Keratinocyte (primary cell): ENCODE measurements at regions not wholly inside any gene's neighbourhood (a gene's known extent, or its start where the extent isn't known, plus 50 kb on each side); places are given as distances from the start of the nearest gene placed in this dataset.

ENCODE experiments used
- DNase-seq: peaks from one replicate; pipeline ENCODE4 v3.0.0-alpha.2; 2011; ENCODE audit warnings: low read depth, missing footprints, low spot score
- FAIRE-seq: peaks from 2 replicates; lab custom pipeline; 2011; peaks lifted over from hg19 to GRCh38; lab: Jason Lieb, UNC
- H2AFZ ChIP-seq: 2 replicates; pipeline ENCODE4 v1.6.0; 2012; ENCODE audit warnings: low read length, control low read depth, inconsistent platforms; ENCODE audit not compliant: control insufficient read depth
- H3K27ac ChIP-seq: 2 replicates; pipeline ENCODE4 v1.5.1; 2011; ENCODE audit warnings: low read length; ENCODE audit not compliant: control insufficient read depth, insufficient read depth
- H3K27me3 ChIP-seq: 3 replicates; pipeline ENCODE4 v1.6.0; 2011; ENCODE audit warnings: low read length; ENCODE audit not compliant: control insufficient read depth, insufficient read depth; ENCODE audit errors: extremely low read depth
- H3K36me3 ChIP-seq, 2 experiments: 2 replicates in 1 of 2; 3 replicates in 1 of 2; pipeline ENCODE4 v1.5.1; 2011; ENCODE audit warnings: low read length in 2 of 2, mild to moderate bottlenecking in 1 of 2; ENCODE audit not compliant: control insufficient read depth in 2 of 2, insufficient read depth in 2 of 2; ENCODE audit errors: extremely low read depth in 1 of 2
- H3K4me1 ChIP-seq: 3 replicates; pipeline ENCODE4 v1.5.1; 2011; ENCODE audit warnings: low read length; ENCODE audit not compliant: control insufficient read depth, insufficient read depth; ENCODE audit errors: extremely low read depth
- H3K4me2 ChIP-seq: 3 replicates; pipeline ENCODE4 v1.6.0; 2011; ENCODE audit warnings: low read depth, low read length; ENCODE audit not compliant: control insufficient read depth, insufficient read depth; ENCODE audit errors: extremely low read depth
- H3K4me3 ChIP-seq, 3 experiments: fragments of 200-600 bp in 1 of 3; sonication (generic) in 1 of 3; 2 replicates in 2 of 3; 3 replicates in 1 of 3; pipeline ENCODE4 v1.5.1; 2011 to 2016; ENCODE audit warnings: low read length in 3 of 3, mild to moderate bottlenecking in 3 of 3, control low read depth in 2 of 3, inconsistent platforms in 1 of 3, low read depth in 1 of 3, mixed read lengths in 1 of 3, mixed run types in 1 of 3, moderate library complexity in 1 of 3; ENCODE audit not compliant: control insufficient read depth in 2 of 3, insufficient read depth in 2 of 3; ENCODE audit errors: extremely low read depth in 1 of 3
- H3K79me2 ChIP-seq: 2 replicates; pipeline ENCODE4 v1.6.0; 2012; ENCODE audit warnings: low read length; ENCODE audit not compliant: control insufficient read depth, insufficient read depth
- H3K9ac ChIP-seq: 3 replicates; pipeline ENCODE4 v1.6.0; 2011; ENCODE audit warnings: low read length; ENCODE audit not compliant: control insufficient read depth, insufficient read depth; ENCODE audit errors: extremely low read depth
- H3K9me1 ChIP-seq: 3 replicates; pipeline ENCODE4 v1.6.0; 2011; ENCODE audit warnings: low read length; ENCODE audit not compliant: control insufficient read depth, insufficient read depth; ENCODE audit errors: extremely low read depth
- H3K9me3 ChIP-seq: 2 replicates; pipeline ENCODE4 v1.5.1; 2012; ENCODE audit warnings: low read depth, low read length; ENCODE audit not compliant: control insufficient read depth
- H4K20me1 ChIP-seq: 3 replicates; pipeline ENCODE4 v1.6.0; 2011; ENCODE audit warnings: low read length; ENCODE audit not compliant: control insufficient read depth, insufficient read depth; ENCODE audit errors: extremely low read depth
- EZH2 ChIP-seq: IDR thresholded peaks from one replicate; pipeline ENCODE4 v1.6.1; 2012; ENCODE audit warnings: inconsistent platforms, mild to moderate bottlenecking, low read length, moderate library complexity
- dilution Hi-C: fragments of 300-500 bp; cut with MboI; formaldehyde crosslinking; loops from one replicate; pipeline ENCODE4 v1.7.0; 2020; ENCODE audit warnings: low sequenced_read_pairs; ENCODE audit not compliant: extremely low pct_ligation_motif_present
- TF ChIP-seq, protein P1 (sequence below), 3 experiments: IDR thresholded peaks in 1 of 3; conservative IDR thresholded peaks in 1 of 3; optimal IDR thresholded peaks in 1 of 3; 2 replicates in 2 of 3; 3 replicates in 1 of 3; pipeline versions ENCODE3 to v1.5.1; 2011; ENCODE audit warnings: low read length in 3 of 3, mild to moderate bottlenecking in 3 of 3, moderate library complexity in 2 of 3, control low read depth in 1 of 3, inconsistent platforms in 1 of 3; ENCODE audit not compliant: insufficient read depth in 2 of 3; ENCODE audit errors: extremely low read depth in 1 of 3

DNA sequence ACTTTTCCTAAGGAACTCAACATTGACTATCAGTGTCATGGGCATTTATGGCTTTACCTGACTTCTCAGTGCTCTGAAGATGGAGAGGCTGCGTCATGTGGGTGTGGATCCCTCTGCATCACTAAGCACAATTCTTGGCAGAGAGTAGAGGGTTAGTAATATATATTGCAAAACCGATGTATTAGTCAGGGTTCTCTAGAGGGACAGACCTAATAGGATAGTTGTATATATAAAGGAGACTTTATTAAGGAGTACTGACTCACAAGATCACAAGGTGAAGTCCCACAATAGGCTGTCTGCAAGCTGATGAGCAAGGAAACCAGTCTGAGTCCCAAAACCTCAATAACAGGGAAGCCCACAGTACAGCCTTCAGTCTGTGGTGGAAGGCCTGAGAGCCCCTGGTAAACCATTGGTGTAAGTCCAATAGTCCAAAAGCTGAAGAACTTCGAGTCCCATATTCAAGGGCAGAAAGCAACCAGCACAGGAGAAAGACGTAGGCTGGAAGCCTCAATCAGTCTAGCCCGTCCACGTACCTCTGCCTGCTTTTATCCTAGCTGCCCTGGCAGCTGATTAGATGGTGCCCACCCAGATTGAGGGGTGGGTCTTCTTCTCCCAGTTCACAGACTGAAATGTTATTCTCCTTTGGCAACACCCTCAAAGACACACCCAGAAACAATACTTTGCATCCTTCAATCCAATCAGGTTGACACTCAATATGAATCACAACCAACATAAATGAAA is 159.7 kb upstream of the NRIP1 start:
- dilution Hi-C loops: no loop called here
- Histone ChIP-seq H3K27ac (peak overlapping the region; percentile 94), H3K4me3 (no peak overlapping the region), H3K9me1 (no peaks in the 10 kb centered on the region), H3K79me2 (no peaks in the 10 kb centered on the region), H3K9me3 (no peaks in the 10 kb centered on the region), H3K27me3 (no peaks in the 10 kb centered on the region), H4K20me1 (no peaks in the 10 kb centered on the region), H3K36me3 (no peaks in the 10 kb centered on the region), H3K4me1 (peaks cover 43% of the 10 kb centered on the region), H3K9ac (peak overlapping the region; percentile 75), H2AFZ (no peak overlapping the region), H3K4me2 (peak overlapping the region; percentile 45)
- peak; percentile 83 for DNase-seq
- FAIRE-seq: peak; percentile 89
- TF ChIP-seq, protein P1, sequence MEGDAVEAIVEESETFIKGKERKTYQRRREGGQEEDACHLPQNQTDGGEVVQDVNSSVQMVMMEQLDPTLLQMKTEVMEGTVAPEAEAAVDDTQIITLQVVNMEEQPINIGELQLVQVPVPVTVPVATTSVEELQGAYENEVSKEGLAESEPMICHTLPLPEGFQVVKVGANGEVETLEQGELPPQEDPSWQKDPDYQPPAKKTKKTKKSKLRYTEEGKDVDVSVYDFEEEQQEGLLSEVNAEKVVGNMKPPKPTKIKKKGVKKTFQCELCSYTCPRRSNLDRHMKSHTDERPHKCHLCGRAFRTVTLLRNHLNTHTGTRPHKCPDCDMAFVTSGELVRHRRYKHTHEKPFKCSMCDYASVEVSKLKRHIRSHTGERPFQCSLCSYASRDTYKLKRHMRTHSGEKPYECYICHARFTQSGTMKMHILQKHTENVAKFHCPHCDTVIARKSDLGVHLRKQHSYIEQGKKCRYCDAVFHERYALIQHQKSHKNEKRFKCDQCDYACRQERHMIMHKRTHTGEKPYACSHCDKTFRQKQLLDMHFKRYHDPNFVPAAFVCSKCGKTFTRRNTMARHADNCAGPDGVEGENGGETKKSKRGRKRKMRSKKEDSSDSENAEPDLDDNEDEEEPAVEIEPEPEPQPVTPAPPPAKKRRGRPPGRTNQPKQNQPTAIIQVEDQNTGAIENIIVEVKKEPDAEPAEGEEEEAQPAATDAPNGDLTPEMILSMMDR (optimal IDR thresholded peaks at IDR 0.05 in 1 of 3, IDR thresholded peaks at IDR 0.05 in 1 of 3, conservative IDR thresholded peaks at IDR 0.05 in 1 of 3; ENCODE audit: extremely low read depth in 1 of 3, insufficient read depth in 2 of 3, low read length in 3 of 3): no peak
- no peak for TF ChIP-seq EZH2

DNA sequence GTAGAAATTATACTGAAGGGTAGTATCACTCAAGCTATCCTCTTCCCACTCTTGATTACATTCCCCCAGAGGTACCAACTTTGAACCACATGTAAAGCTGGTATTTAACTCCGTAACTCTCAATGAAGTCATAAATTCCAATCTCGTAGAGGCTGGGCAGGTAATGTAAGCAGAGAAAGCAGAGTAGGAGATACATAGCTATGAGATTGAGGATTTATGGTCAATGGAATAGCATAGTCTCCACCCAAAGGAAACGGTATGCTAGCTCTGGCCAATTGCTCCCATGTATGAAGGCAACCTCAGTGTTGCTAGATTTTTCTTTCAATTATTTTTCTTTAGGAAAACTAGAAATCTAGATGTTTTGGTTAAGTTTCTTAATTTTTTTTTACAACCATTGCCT is 163.1 kb upstream of the NRIP1 start:
- TF ChIP-seq, protein P1 (optimal IDR thresholded peaks at IDR 0.05 in 1 of 3, IDR thresholded peaks at IDR 0.05 in 1 of 3, conservative IDR thresholded peaks at IDR 0.05 in 1 of 3; ENCODE audit: extremely low read depth in 1 of 3, insufficient read depth in 2 of 3, low read length in 3 of 3): no peak
- no peak for TF ChIP-seq EZH2
- no peak overlapping the region for H3K9ac ChIP-seq
- no peak overlapping the region for H3K4me3 ChIP-seq
- H3K36me3 ChIP-seq: no peaks in the 10 kb centered on the region
- H3K9me3 ChIP-seq: no peaks in the 10 kb centered on the region
- no peaks in the 10 kb centered on the region for H3K9me1 ChIP-seq
- dilution Hi-C loops: no loop called here
- DNase-seq: no peak
- FAIRE-seq: no peak
- H2AFZ ChIP-seq: no peak overlapping the region
- no peaks in the 10 kb centered on the region for H3K79me2 ChIP-seq
- H3K27ac ChIP-seq: no peak overlapping the region
- peaks cover 18% of the 10 kb centered on the region for H3K4me1 ChIP-seq
- no peaks in the 10 kb centered on the region for H3K27me3 ChIP-seq
- H4K20me1 ChIP-seq: no peaks in the 10 kb centered on the region
- no peak overlapping the region for H3K4me2 ChIP-seq
